ENCODE measurements at regions not wholly inside any gene's neighbourhood (a gene's known extent, or its start where the extent isn't known, plus 50 kb on each side); places are given as distances from the start of the nearest gene placed in this dataset.
"Not testable (repeated sequence)": the region's sequence is repeated elsewhere in the genome, so short reads cannot be mapped to it uniquely, and the experiment has no call there.

DNA sequence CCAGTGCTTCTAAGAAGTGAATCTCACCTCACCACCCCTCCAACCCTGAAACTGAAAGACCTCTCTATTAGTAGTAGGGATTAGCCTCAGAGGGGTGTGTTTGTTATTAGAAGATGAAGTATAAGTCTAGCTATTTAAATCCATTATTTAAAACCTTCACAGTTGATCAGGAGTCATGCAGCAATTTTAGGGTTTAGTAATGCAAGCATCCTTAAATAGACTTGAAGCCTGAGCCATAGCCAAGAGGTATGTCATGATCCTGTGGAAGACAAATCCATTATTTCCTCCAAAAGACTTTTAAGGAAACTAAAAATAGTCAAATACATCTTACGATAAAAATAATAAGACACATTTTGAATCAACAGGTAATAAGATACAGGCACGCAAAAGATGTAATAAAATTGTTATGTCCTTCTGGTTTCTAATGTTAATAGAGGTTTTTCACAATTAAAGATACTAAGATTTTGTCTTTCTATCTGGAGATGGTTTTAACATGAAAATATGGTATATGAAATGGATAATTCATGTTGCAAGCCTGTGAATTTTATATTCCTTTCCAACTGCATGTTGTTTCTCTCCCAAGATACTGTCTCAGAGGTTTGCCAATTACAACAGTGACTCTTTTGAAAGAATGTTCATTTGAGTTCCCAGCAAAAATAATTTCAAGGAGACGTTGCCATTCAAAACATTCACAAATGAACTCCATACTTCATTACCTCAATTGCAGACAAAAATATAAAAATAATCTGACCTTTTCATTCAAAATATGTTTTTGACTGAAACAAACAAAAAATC is 68.0 kb downstream of the LUZP4 start:
- no peaks in the 10 kb centered on the region for H3K27me3 ChIP-seq
- DNase-seq = no peak

GRCh38 chrX:115359508-115359907 is 70.0 kb downstream of the LUZP4 start:
- not testable (repeated sequence) for H3K36me3 ChIP-seq, H3K9me3 ChIP-seq, H3K27me3 ChIP-seq, H3K4me1 ChIP-seq
- H3K4me3 ChIP-seq (ENCODE audit: low read depth, low read length) = peak overlapping the region; percentile 16; the same call in 1 of the 2 replicates
- peak; percentile 4 for DNase-seq

More for the DNA sequence above, 68.0 kb downstream of the LUZP4 start:
- Histone ChIP-seq H3K4me3 (ENCODE audit: low read depth, low read length) (no peak overlapping the region), H3K36me3 (no peaks in the 10 kb centered on the region), H3K4me1 (no peaks in the 10 kb centered on the region), H3K9me3 (no peaks in the 10 kb centered on the region)
- TF ChIP-seq, protein P1, sequence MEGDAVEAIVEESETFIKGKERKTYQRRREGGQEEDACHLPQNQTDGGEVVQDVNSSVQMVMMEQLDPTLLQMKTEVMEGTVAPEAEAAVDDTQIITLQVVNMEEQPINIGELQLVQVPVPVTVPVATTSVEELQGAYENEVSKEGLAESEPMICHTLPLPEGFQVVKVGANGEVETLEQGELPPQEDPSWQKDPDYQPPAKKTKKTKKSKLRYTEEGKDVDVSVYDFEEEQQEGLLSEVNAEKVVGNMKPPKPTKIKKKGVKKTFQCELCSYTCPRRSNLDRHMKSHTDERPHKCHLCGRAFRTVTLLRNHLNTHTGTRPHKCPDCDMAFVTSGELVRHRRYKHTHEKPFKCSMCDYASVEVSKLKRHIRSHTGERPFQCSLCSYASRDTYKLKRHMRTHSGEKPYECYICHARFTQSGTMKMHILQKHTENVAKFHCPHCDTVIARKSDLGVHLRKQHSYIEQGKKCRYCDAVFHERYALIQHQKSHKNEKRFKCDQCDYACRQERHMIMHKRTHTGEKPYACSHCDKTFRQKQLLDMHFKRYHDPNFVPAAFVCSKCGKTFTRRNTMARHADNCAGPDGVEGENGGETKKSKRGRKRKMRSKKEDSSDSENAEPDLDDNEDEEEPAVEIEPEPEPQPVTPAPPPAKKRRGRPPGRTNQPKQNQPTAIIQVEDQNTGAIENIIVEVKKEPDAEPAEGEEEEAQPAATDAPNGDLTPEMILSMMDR (IDR thresholded peaks at IDR 0.05; ENCODE audit: low read depth, low read length) = no peak

- DNase-seq = no peak
- H3K36me3 ChIP-seq = no peaks in the 10 kb centered on the region
- TF ChIP-seq, protein P1 (IDR thresholded peaks at IDR 0.05; ENCODE audit: low read depth, low read length) = no peak
- no peaks in the 10 kb centered on the region for H3K9me3 ChIP-seq
- H3K27me3 ChIP-seq = no peaks in the 10 kb centered on the region
- H3K4me1 ChIP-seq = no peaks in the 10 kb centered on the region
- H3K4me3 ChIP-seq (ENCODE audit: low read depth, low read length) = 0 out of 2 replicates have a peak overlapping the region, but pooled peaks have one; percentile 16
These were observed 70.8 kb downstream of the LUZP4 start for GRCh38 chrX:115360220-115360781.

- Histone ChIP-seq H3K4me1 (no peaks in the 10 kb centered on the region), H3K27me3 (no peaks in the 10 kb centered on the region), H3K36me3 (no peaks in the 10 kb centered on the region), H3K9me3 (no peaks in the 10 kb centered on the region), H3K4me3 (ENCODE audit: low read depth, low read length) (no peak overlapping the region)
- TF ChIP-seq, protein P1 (IDR thresholded peaks at IDR 0.05; ENCODE audit: low read depth, low read length) = peak; percentile 25; the same call in 1 of the 2 replicates
- DNase-seq = no peak
These were observed 73.0 kb downstream of the LUZP4 start for GRCh38 chrX:115362334-115363095.

DNA sequence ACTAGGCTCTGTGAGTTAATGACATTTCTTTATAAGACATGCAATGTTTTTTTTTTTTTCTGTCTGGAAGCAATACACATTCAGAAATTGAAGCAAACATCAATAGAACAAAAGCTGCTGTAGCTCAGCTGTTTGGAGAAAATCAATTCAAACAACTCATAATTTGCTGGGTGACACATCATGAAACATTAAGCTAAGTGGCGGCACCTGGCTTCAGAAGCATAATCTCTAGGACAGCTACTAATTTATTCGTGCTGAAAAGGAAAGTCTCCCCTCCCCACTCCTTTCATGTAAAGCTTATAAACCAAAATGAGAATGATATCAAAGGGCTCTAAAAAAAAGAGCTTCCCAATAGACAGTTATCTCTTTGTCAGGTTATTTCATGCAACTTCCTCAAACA is 73.9 kb downstream of the LUZP4 start:
- TF ChIP-seq, protein P1 (IDR thresholded peaks at IDR 0.05; ENCODE audit: low read depth, low read length) = no peak
- Histone ChIP-seq H3K4me1 (no peaks in the 10 kb centered on the region), H3K36me3 (no peaks in the 10 kb centered on the region), H3K4me3 (ENCODE audit: low read depth, low read length) (no peak overlapping the region), H3K9me3 (no peaks in the 10 kb centered on the region), H3K27me3 (no peaks in the 10 kb centered on the region)
- DNase-seq = no peak

GRCh38 chrX:115363897-115364296 is 74.4 kb downstream of the LUZP4 start:
- TF ChIP-seq, protein P1 (IDR thresholded peaks at IDR 0.05; ENCODE audit: low read depth, low read length) = no peak
- no peak for DNase-seq
- no peak overlapping the region for H3K4me3 ChIP-seq (ENCODE audit: low read depth, low read length)
- H3K9me3 ChIP-seq = no peaks in the 10 kb centered on the region
- H3K36me3 ChIP-seq = no peaks in the 10 kb centered on the region
- no peaks in the 10 kb centered on the region for H3K4me1 ChIP-seq
- H3K27me3 ChIP-seq = no peaks in the 10 kb centered on the region
